Fibroblast of lung (primary cell): ENCODE measurements at regions not wholly inside any gene's neighbourhood (a gene's known extent, or its start where the extent isn't known, plus 50 kb on each side); places are given as distances from the start of the nearest gene placed in this dataset.

Source experiments
- DNase-seq, 2 donors: peaks; one replicate each; pipeline versions ENCODE4 v3.0.0 to v3.0.0-alpha.2; 2010; ENCODE audit warnings: low read depth in 2 of 2
- H2AFZ ChIP-seq: 2 replicates; pipeline ENCODE4 v1.5.1; 2012; ENCODE audit warnings: low read length, control low read depth, inconsistent platforms
- H3K27ac ChIP-seq: 2 replicates; pipeline ENCODE4 v1.5.1; 2011; ENCODE audit warnings: low read length, control low read depth; ENCODE audit not compliant: insufficient read depth
- H3K27me3 ChIP-seq: 2 replicates; pipeline ENCODE4 v1.5.1; 2011; ENCODE audit warnings: mild to moderate bottlenecking, low read length; ENCODE audit not compliant: control insufficient read depth, insufficient read depth
- H3K36me3 ChIP-seq: 2 replicates; pipeline ENCODE4 v1.5.1; 2011; ENCODE audit warnings: low read length; ENCODE audit not compliant: control insufficient read depth, insufficient read depth
- H3K4me1 ChIP-seq: 2 replicates; pipeline ENCODE4 v1.5.1; 2011; ENCODE audit warnings: low read length; ENCODE audit not compliant: control insufficient read depth, insufficient read depth; ENCODE audit errors: extremely low read depth
- H3K4me2 ChIP-seq: 2 replicates; pipeline ENCODE4 v1.5.1; 2011; ENCODE audit warnings: low read length, control low read depth; ENCODE audit not compliant: insufficient read depth; ENCODE audit errors: extremely low read depth
- H3K4me3 ChIP-seq, 4 experiments: fragments of 200-600 bp in 1 of 4; sonication (generic) in 1 of 4; replicated peaks in 1 of 4; 2 replicates each; pipeline ENCODE4 v1.5.1; 2011 to 2016; ENCODE audit warnings: low read length in 4 of 4, low read depth in 3 of 4, mild to moderate bottlenecking in 3 of 4, control low read depth in 2 of 4, inconsistent platforms in 1 of 4, mixed read lengths in 1 of 4; ENCODE audit not compliant: insufficient read depth in 1 of 4; ENCODE audit errors: control extremely low read depth in 1 of 4
- H3K79me2 ChIP-seq: 2 replicates; pipeline ENCODE4 v1.5.1; 2012; ENCODE audit warnings: mild to moderate bottlenecking, low read length, inconsistent platforms; ENCODE audit not compliant: control insufficient read depth, insufficient read depth
- H3K9ac ChIP-seq: 2 replicates; pipeline ENCODE4 v1.5.1; 2011; ENCODE audit warnings: mild to moderate bottlenecking, low read length, control low read depth; ENCODE audit not compliant: insufficient read depth
- H3K9me3 ChIP-seq: 2 replicates; pipeline ENCODE4 v1.5.1; 2012; ENCODE audit warnings: low read depth, low read length; ENCODE audit not compliant: control insufficient read depth, insufficient read depth
- H4K20me1 ChIP-seq: 2 replicates; pipeline ENCODE4 v1.5.1; 2011; ENCODE audit warnings: low read length; ENCODE audit not compliant: control insufficient read depth, insufficient read depth; ENCODE audit errors: extremely low read depth
- EZH2 ChIP-seq: IDR thresholded peaks from 2 replicates; pipeline ENCODE4 v1.5.1; 2012; ENCODE audit warnings: low read length, control low read depth, mild to moderate bottlenecking; ENCODE audit errors: missing control alignments
- TF ChIP-seq, protein P1 (sequence below), 2 donors: IDR thresholded peaks in 1 of 2; conservative IDR thresholded peaks in 1 of 2; 1 replicate in 1 of 2; 2 replicates in 1 of 2; pipeline ENCODE4 v1.5.1; 2011 to 2012; ENCODE audit warnings: low read length in 2 of 2, control low read depth in 1 of 2, inconsistent platforms in 1 of 2, low read depth in 1 of 2, mild to moderate bottlenecking in 1 of 2

DNA sequence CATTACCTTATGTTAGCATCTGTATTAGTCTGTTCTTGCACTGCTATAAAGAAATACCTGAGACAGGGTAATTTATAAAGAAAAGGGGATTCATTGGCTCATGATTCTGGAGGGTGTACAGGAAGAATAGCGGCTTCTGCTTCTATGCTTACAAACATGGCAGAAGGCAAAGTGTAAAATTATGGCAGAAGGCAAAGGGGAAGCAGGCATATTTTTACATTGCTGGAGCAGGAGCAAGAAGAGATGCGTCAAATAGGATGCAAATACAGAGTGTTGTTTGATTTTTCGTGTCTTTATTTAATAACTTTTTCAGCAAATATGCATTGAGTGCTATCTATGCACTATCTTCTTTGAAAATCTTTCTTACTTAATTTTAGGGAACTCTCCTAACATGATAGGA, 210.7 kb upstream of the SSTR1 start:
- DNase-seq, result no peak
- Histone ChIP-seq H3K4me2 (no peak overlapping the region), H3K9ac (no peak overlapping the region), H3K9me3 (no peaks in the 10 kb centered on the region), H3K4me1 (no peaks in the 10 kb centered on the region), H3K27me3 (no peaks in the 10 kb centered on the region), H3K4me3 (no peak overlapping the region), H3K79me2 (no peaks in the 10 kb centered on the region), H4K20me1 (no peaks in the 10 kb centered on the region), H3K36me3 (no peaks in the 10 kb centered on the region), H3K27ac (no peak overlapping the region), H2AFZ (no peak overlapping the region)
- no peak for TF ChIP-seq EZH2
- TF ChIP-seq, protein P1, sequence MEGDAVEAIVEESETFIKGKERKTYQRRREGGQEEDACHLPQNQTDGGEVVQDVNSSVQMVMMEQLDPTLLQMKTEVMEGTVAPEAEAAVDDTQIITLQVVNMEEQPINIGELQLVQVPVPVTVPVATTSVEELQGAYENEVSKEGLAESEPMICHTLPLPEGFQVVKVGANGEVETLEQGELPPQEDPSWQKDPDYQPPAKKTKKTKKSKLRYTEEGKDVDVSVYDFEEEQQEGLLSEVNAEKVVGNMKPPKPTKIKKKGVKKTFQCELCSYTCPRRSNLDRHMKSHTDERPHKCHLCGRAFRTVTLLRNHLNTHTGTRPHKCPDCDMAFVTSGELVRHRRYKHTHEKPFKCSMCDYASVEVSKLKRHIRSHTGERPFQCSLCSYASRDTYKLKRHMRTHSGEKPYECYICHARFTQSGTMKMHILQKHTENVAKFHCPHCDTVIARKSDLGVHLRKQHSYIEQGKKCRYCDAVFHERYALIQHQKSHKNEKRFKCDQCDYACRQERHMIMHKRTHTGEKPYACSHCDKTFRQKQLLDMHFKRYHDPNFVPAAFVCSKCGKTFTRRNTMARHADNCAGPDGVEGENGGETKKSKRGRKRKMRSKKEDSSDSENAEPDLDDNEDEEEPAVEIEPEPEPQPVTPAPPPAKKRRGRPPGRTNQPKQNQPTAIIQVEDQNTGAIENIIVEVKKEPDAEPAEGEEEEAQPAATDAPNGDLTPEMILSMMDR (conservative IDR thresholded peaks at IDR 0.05 in 1 of 2, IDR thresholded peaks at IDR 0.05 in 1 of 2; ENCODE audit: low read depth in 1 of 2, low read length in 2 of 2), result no peak

DNA sequence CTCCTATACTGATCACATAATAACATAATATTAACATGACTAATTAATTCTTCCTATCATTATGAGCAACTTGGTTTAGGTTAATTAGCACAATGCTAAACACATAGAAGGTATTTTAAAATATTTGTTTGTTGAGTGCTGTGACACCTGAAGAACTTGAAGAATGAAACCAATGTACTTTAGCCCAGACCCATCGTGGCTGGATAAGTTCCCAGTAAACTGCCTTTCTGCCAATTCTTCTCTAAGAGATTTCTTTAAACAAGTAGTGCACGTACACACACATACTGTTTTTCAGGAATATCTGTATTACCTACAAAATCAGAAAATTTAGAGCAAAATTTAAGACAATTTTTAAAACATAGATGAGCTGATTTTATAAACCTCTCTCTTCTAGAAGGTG, 207.4 kb upstream of the SSTR1 start:
- Histone ChIP-seq H3K9ac (no peak overlapping the region), H2AFZ (no peak overlapping the region)

DNA sequence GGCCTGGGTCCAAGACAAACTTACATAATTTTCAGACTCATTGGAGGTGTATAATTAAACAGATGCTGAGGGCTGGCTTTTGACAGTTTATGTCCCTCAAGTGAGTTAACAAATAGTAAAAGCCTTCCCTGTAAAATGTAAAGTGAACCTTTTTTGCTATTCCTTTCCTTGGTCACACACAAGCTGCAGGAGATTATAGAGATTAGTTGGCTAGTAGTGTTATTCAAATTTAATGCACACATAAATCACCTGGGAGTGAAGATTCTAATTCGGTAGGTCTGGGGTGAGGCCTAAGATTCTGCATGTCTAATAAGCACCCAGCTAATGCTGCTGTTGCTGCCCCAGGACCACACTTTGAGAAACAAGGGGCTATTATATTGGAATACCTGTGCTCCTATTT, 206.2 kb upstream of the SSTR1 start:
- Histone ChIP-seq H4K20me1 (no peaks in the 10 kb centered on the region), H3K36me3 (no peaks in the 10 kb centered on the region), H3K4me3 (no peak overlapping the region), H3K9me3 (no peaks in the 10 kb centered on the region), H3K27ac (no peak overlapping the region), H2AFZ (no peak overlapping the region), H3K9ac (no peak overlapping the region), H3K27me3 (no peaks in the 10 kb centered on the region), H3K4me2 (no peak overlapping the region), H3K79me2 (no peaks in the 10 kb centered on the region), H3K4me1 (no peaks in the 10 kb centered on the region)
- no peak for DNase-seq
- TF ChIP-seq, protein P1 (conservative IDR thresholded peaks at IDR 0.05 in 1 of 2, IDR thresholded peaks at IDR 0.05 in 1 of 2; ENCODE audit: low read depth in 1 of 2, low read length in 2 of 2), result no peak
- TF ChIP-seq EZH2, result no peak

More for the DNA sequence above, 207.4 kb upstream of the SSTR1 start:
- Histone ChIP-seq H3K9me3 (no peaks in the 10 kb centered on the region), H3K4me1 (no peaks in the 10 kb centered on the region), H3K27ac (no peak overlapping the region), H3K36me3 (no peaks in the 10 kb centered on the region), H3K4me3 (no peak overlapping the region), H3K27me3 (no peaks in the 10 kb centered on the region), H3K4me2 (no peak overlapping the region), H4K20me1 (no peaks in the 10 kb centered on the region), H3K79me2 (no peaks in the 10 kb centered on the region)
- TF ChIP-seq, protein P1 (conservative IDR thresholded peaks at IDR 0.05 in 1 of 2, IDR thresholded peaks at IDR 0.05 in 1 of 2; ENCODE audit: low read depth in 1 of 2, low read length in 2 of 2), result no peak
- TF ChIP-seq EZH2, result no peak
- DNase-seq, result no peak
